H9 (cell line): ENCODE measurements at regions not wholly inside any gene's neighbourhood (a gene's known extent, or its start where the extent isn't known, plus 50 kb on each side); places are given as distances from the start of the nearest gene placed in this dataset.

Experiments
- DNase-seq: peaks from one replicate; pipeline ENCODE4 v3.0.0-alpha.2; 2017
- H2AFZ ChIP-seq: one replicate; pipeline ENCODE4 v1.6.1; 2013; ENCODE audit warnings: mild to moderate bottlenecking, low read length, control low read depth, moderate library complexity
- H2AK5ac ChIP-seq: 2 replicates; pipeline ENCODE4 v1.6.1; 2013; ENCODE audit warnings: low read length, control low read depth, mixed read lengths; ENCODE audit not compliant: insufficient read length
- H2BK120ac ChIP-seq: one replicate; pipeline ENCODE4 v1.6.1; 2013; ENCODE audit warnings: low read depth, mild to moderate bottlenecking, low read length, control low read depth, inconsistent platforms; ENCODE audit not compliant: poor library complexity, severe bottlenecking
- H2BK12ac ChIP-seq: 2 replicates; pipeline ENCODE4 v1.6.1; 2013; ENCODE audit warnings: low read length, control low read depth, mixed read lengths, low read depth; ENCODE audit not compliant: insufficient read length
- H2BK15ac ChIP-seq: 2 replicates; pipeline ENCODE4 v1.6.1; 2013; ENCODE audit warnings: low read depth, low read length, control low read depth
- H2BK20ac ChIP-seq: one replicate; pipeline ENCODE4 v1.6.1; 2013; ENCODE audit warnings: low read depth, mild to moderate bottlenecking, low read length, control low read depth, inconsistent platforms; ENCODE audit not compliant: poor library complexity, severe bottlenecking
- H2BK5ac ChIP-seq: 2 replicates; pipeline ENCODE4 v1.6.1; 2013; ENCODE audit warnings: low read length, control low read depth, mixed read lengths; ENCODE audit not compliant: insufficient read length
- H3K14ac ChIP-seq: 2 replicates; pipeline ENCODE4 v1.6.1; 2013; ENCODE audit warnings: low read length, control low read depth; ENCODE audit not compliant: insufficient read depth
- H3K18ac ChIP-seq: 2 replicates; pipeline ENCODE4 v1.6.1; 2013; ENCODE audit warnings: low read depth, mild to moderate bottlenecking, mixed read lengths, low read length, control low read depth; ENCODE audit not compliant: insufficient read length
- H3K23ac ChIP-seq: 2 replicates; pipeline ENCODE4 v1.6.1; 2013; ENCODE audit warnings: low read length, control low read depth, mixed read lengths, low read depth; ENCODE audit not compliant: insufficient read length
- H3K23me2 ChIP-seq: 2 replicates; pipeline ENCODE4 v1.6.1; 2013; ENCODE audit warnings: low read depth, mild to moderate bottlenecking, mixed read lengths, low read length, control low read depth; ENCODE audit not compliant: insufficient read length, poor library complexity, severe bottlenecking
- H3K27ac ChIP-seq: 2 replicates; pipeline ENCODE4 v1.5.1; 2013; ENCODE audit warnings: low read length, control low read depth, mixed read lengths, low read depth; ENCODE audit not compliant: insufficient read length
- H3K27me3 ChIP-seq: 2 replicates; pipeline ENCODE4 v1.6.1; 2013; ENCODE audit warnings: low read length, control low read depth, inconsistent platforms; ENCODE audit not compliant: insufficient read depth
- H3K4ac ChIP-seq: 2 replicates; pipeline ENCODE4 v1.6.1; 2013; ENCODE audit warnings: low read depth, mild to moderate bottlenecking, control low read depth, inconsistent platforms, low read length, moderate library complexity
- H3K4me1 ChIP-seq: 2 replicates; pipeline ENCODE4 v1.6.1; 2013; ENCODE audit warnings: low read length, control low read depth, inconsistent platforms; ENCODE audit not compliant: insufficient read depth
- H3K4me2 ChIP-seq: 2 replicates; pipeline ENCODE4 v1.6.1; 2013; ENCODE audit warnings: low read length, control low read depth, mixed read lengths; ENCODE audit not compliant: insufficient read length, insufficient read depth
- H3K56ac ChIP-seq: 2 replicates; pipeline ENCODE4 v1.6.1; 2013; ENCODE audit warnings: low read depth, mild to moderate bottlenecking, mixed read lengths, low read length, control low read depth; ENCODE audit not compliant: insufficient read length
- H3K79me1 ChIP-seq: 2 replicates; pipeline ENCODE4 v1.6.1; 2013; ENCODE audit warnings: low read depth, mild to moderate bottlenecking, moderate library complexity, low read length, control low read depth, inconsistent platforms; ENCODE audit not compliant: insufficient read depth, poor library complexity, severe bottlenecking
- H3K79me2 ChIP-seq: 2 replicates; pipeline ENCODE4 v1.6.1; 2013; ENCODE audit warnings: low read length, control low read depth, inconsistent platforms; ENCODE audit not compliant: insufficient read depth
- H3K9ac ChIP-seq: 2 replicates; pipeline ENCODE4 v1.6.1; 2013; ENCODE audit warnings: low read length, control low read depth, mixed read lengths; ENCODE audit not compliant: insufficient read length; ENCODE audit errors: extremely low read depth
- H3K9me3 ChIP-seq: one replicate; pipeline ENCODE4 v1.6.1; 2013; ENCODE audit warnings: low read depth, low read length, inconsistent platforms; ENCODE audit not compliant: control insufficient read depth
- H3T11ph ChIP-seq: one replicate; pipeline ENCODE4 v1.6.1; 2013; ENCODE audit warnings: mild to moderate bottlenecking, low read length, control low read depth, inconsistent platforms
- H4K20me1 ChIP-seq: one replicate; pipeline ENCODE4 v1.6.1; 2013; ENCODE audit not compliant: control insufficient read depth, insufficient read length, insufficient read depth
- H4K5ac ChIP-seq: 2 replicates; pipeline ENCODE4 v1.6.1; 2013; ENCODE audit warnings: low read depth, mild to moderate bottlenecking, mixed read lengths, low read length, control low read depth; ENCODE audit not compliant: insufficient read length
- H4K8ac ChIP-seq: replicated peaks from 2 replicates; pipeline ENCODE4 v1.6.1; 2013; ENCODE audit warnings: low read length, control low read depth, mixed read lengths, low read depth; ENCODE audit not compliant: insufficient read length
- H4K91ac ChIP-seq: 2 replicates; pipeline ENCODE4 v1.6.1; 2013; ENCODE audit warnings: low read depth, mild to moderate bottlenecking, moderate library complexity, mixed read lengths, low read length, control low read depth; ENCODE audit not compliant: insufficient read length
- H3K27ac Mint-ChIP-seq, 3 experiments: 2 replicates in 2 of 3; 3 replicates in 1 of 3; pipeline ENCODE4 v1.8.0; 2020 to 2021; ENCODE audit warnings: mixed read lengths in 3 of 3, mild to moderate bottlenecking in 1 of 3, moderate library complexity in 1 of 3
- H3K27me3 Mint-ChIP-seq: 2 replicates; pipeline ENCODE4 v1.8.0; 2021; ENCODE audit warnings: low read depth, mild to moderate bottlenecking, moderate library complexity, mixed read lengths
- H3K36me3 Mint-ChIP-seq, 3 experiments: 2 replicates in 2 of 3; 3 replicates in 1 of 3; pipeline ENCODE4 v1.8.0; 2020 to 2021; ENCODE audit warnings: low read depth in 3 of 3, mixed read lengths in 3 of 3; ENCODE audit not compliant: insufficient read depth in 1 of 3
- H3K4me1 Mint-ChIP-seq, 2 experiments: 2 replicates each; pipeline ENCODE4 v1.8.0; 2020; ENCODE audit warnings: mixed read lengths in 2 of 2
- H3K4me3 Mint-ChIP-seq, 2 experiments: 2 replicates in 1 of 2; 3 replicates in 1 of 2; pipeline ENCODE4 v1.8.0; 2020 to 2021; ENCODE audit warnings: mild to moderate bottlenecking in 2 of 2, mixed read lengths in 2 of 2, moderate library complexity in 1 of 2
- H3K9me3 Mint-ChIP-seq, 2 experiments: 2 replicates in 1 of 2; 3 replicates in 1 of 2; pipeline ENCODE4 v1.8.0; 2020; ENCODE audit warnings: mild to moderate bottlenecking in 2 of 2, mixed read lengths in 2 of 2, moderate library complexity in 1 of 2
- TF ChIP-seq, protein P1 (sequence below): fragments of 200-600 bp; sonication (generic); conservative IDR thresholded peaks from 3 replicates; pipeline ENCODE4 v1.8.0; 2021; ENCODE audit warnings: antibody characterized with exemption, mild to moderate bottlenecking

DNA sequence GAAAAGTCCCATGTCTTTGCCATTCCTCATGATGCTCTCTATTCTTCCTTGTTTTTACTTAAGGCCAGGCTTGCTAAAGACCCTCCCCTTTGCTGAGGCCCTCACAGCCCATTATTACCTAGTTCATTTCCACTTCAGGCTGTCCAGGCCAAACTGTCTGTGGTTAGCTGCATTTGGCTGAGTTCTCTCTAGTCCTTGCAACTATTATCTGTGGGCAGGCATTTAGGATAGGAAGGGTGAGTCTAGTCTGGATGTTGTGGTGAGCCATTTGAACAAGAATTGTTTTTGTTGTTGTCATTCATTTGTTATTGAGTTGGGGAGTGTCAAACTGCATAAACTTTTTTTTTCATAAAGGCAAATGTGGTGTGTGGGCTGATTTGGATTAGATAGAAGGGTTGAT lies 182.4 kb downstream of the CD109 start:
- H3K23ac ChIP-seq = no peak overlapping the region
- H4K5ac ChIP-seq = no peak overlapping the region
- no peaks in the 10 kb centered on the region for H3K4me1 ChIP-seq
- no peaks in the 10 kb centered on the region for H3K9me3 Mint-ChIP-seq
- no peak overlapping the region for H3K56ac ChIP-seq
- H3K23me2 ChIP-seq = no peaks in the 10 kb centered on the region
- no peaks in the 10 kb centered on the region for H3K79me2 ChIP-seq
- H3K4me1 Mint-ChIP-seq = no peaks in the 10 kb centered on the region
- no peak overlapping the region for H3K18ac ChIP-seq
- TF ChIP-seq, protein P1, sequence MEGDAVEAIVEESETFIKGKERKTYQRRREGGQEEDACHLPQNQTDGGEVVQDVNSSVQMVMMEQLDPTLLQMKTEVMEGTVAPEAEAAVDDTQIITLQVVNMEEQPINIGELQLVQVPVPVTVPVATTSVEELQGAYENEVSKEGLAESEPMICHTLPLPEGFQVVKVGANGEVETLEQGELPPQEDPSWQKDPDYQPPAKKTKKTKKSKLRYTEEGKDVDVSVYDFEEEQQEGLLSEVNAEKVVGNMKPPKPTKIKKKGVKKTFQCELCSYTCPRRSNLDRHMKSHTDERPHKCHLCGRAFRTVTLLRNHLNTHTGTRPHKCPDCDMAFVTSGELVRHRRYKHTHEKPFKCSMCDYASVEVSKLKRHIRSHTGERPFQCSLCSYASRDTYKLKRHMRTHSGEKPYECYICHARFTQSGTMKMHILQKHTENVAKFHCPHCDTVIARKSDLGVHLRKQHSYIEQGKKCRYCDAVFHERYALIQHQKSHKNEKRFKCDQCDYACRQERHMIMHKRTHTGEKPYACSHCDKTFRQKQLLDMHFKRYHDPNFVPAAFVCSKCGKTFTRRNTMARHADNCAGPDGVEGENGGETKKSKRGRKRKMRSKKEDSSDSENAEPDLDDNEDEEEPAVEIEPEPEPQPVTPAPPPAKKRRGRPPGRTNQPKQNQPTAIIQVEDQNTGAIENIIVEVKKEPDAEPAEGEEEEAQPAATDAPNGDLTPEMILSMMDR = no peak
- no peak overlapping the region for H2BK120ac ChIP-seq
- H3K4me2 ChIP-seq = no peak overlapping the region
- H4K20me1 ChIP-seq = no peaks in the 10 kb centered on the region
- no peak overlapping the region for H4K91ac ChIP-seq
- H2BK15ac ChIP-seq = no peak overlapping the region
- no peak overlapping the region for H2AK5ac ChIP-seq
- no peak for DNase-seq
- H3K4me3 Mint-ChIP-seq = no peak overlapping the region
- H3K27me3 Mint-ChIP-seq = no peaks in the 10 kb centered on the region
- H4K8ac ChIP-seq = no peak overlapping the region
- H3K27ac ChIP-seq = no peak overlapping the region
- no peaks in the 10 kb centered on the region for H3K9me3 ChIP-seq
- no peaks in the 10 kb centered on the region for H3K36me3 Mint-ChIP-seq
- H3K79me1 ChIP-seq = no peaks in the 10 kb centered on the region
- H3K9ac ChIP-seq = no peak overlapping the region
- H2BK12ac ChIP-seq = no peak overlapping the region
- H3K27me3 ChIP-seq = no peaks in the 10 kb centered on the region
- no peak overlapping the region for H2AFZ ChIP-seq
- H3T11ph ChIP-seq = no peak overlapping the region
- no peak overlapping the region for H3K14ac ChIP-seq
- no peak overlapping the region for H2BK5ac ChIP-seq
- H3K27ac Mint-ChIP-seq = no peak overlapping the region; a peak in 1 of 7 replicates
- H2BK20ac ChIP-seq = no peak overlapping the region
- no peak overlapping the region for H3K4ac ChIP-seq
